ENCODE measurements at regions not wholly inside any gene's neighbourhood (a gene's known extent, or its start where the extent isn't known, plus 50 kb on each side); places are given as distances from the start of the nearest gene placed in this dataset.

GRCh38 chr2:167381349-167381748 lies 493.1 kb downstream of the XIRP2 start:
- POLR2A ChIA-PET: no interaction called here
- H3K4me1 Mint-ChIP-seq: no peaks in the 10 kb centered on the region

GRCh38 chr2:167380555-167380954 lies 492.3 kb downstream of the XIRP2 start:
- Histone ChIP-seq H3K9ac (ENCODE audit: low read length) (no peak overlapping the region), H3K4me2 (replicated peaks; ENCODE audit: low read depth, low read length, poor library complexity, severe bottlenecking) (no peak overlapping the region), H3K9me3 (ENCODE audit: control extremely low read depth in 1 of 3, control insufficient read depth in 2 of 3, insufficient read depth in 1 of 3, low read length in 2 of 3) (peaks cover 0 to 7% (median 0%) of the 10 kb centered on the region in 3 donors), H2AFZ (ENCODE audit: insufficient read depth, low read depth, low read length, poor library complexity, severe bottlenecking) (no peak overlapping the region), H3K79me2 (ENCODE audit: control insufficient read depth, insufficient read depth, low read length) (no peaks in the 10 kb centered on the region), H4K20me1 (ENCODE audit: control insufficient read depth, insufficient read depth, low read length, poor library complexity, severe bottlenecking) (no peaks in the 10 kb centered on the region), H3K36me3 (replicated peaks in 1 of 2; ENCODE audit: control extremely low read depth in 1 of 2, control insufficient read depth in 1 of 2, extremely low read depth in 1 of 2, insufficient read depth in 2 of 2, low read length in 1 of 2) (no peaks in the 10 kb centered on the region), H3K4me1 (ENCODE audit: control insufficient read depth in 2 of 2, insufficient read depth in 2 of 2, low read length in 2 of 2) (no peaks in the 10 kb centered on the region), H3K27ac (ENCODE audit: low read length in 2 of 2) (no peak overlapping the region), H3K4me3 (ENCODE audit: control extremely low read depth in 1 of 5, extremely low read depth in 1 of 5, insufficient read depth in 1 of 5, low read depth in 2 of 5, low read length in 4 of 5) (no peak overlapping the region), H3K27me3 (replicated peaks in 1 of 4; ENCODE audit: control extremely low read depth in 1 of 4, control insufficient read depth in 3 of 4, insufficient read depth in 4 of 4, low read length in 3 of 4) (no peaks in the 10 kb centered on the region)
- Mint-ChIP-seq H3K4me3 (no peak overlapping the region), H3K27ac (no peak overlapping the region), H3K4me1 (no peaks in the 10 kb centered on the region), H3K9me3 (ENCODE audit: insufficient read depth) (no peaks in the 10 kb centered on the region), H3K27me3 (no peaks in the 10 kb centered on the region)
- DNase-seq: no peak
- intact Hi-C loops (cut with micrococcal nuclease): no loop called here
- ChIA-PET POLR2A (no interaction called here), CTCF (no interaction called here)
- ATAC-seq (ENCODE audit: low read depth): no peak
- no CpG with 5 or more reads among the region's 4 CpGs for WGBS (ENCODE audit: insufficient coverage)
- TF ChIP-seq EZH2 (IDR thresholded peaks at IDR 0.05; ENCODE audit: borderline replicate concordance, insufficient read depth, low read depth, low read length, poor library complexity, severe bottlenecking): no peak
- no peak for TF ChIP-seq CTCF (IDR thresholded peaks at IDR 0.05)

More at GRCh38 chr2:167381349-167381748, 493.1 kb downstream of the XIRP2 start:
- TF ChIP-seq CTCF (IDR thresholded peaks at IDR 0.05) (no peak), EZH2 (IDR thresholded peaks at IDR 0.05; ENCODE audit: borderline replicate concordance, insufficient read depth, low read depth, low read length, poor library complexity, severe bottlenecking) (no peak)
- no peaks in the 10 kb centered on the region for H3K27me3 ChIP-seq (replicated peaks in 1 of 4; ENCODE audit: control extremely low read depth in 1 of 4, control insufficient read depth in 3 of 4, insufficient read depth in 4 of 4, low read length in 3 of 4)
- no peaks in the 10 kb centered on the region for H4K20me1 ChIP-seq (ENCODE audit: control insufficient read depth, insufficient read depth, low read length, poor library complexity, severe bottlenecking)
- no CpG with 5 or more reads among the region's 2 CpGs for WGBS (ENCODE audit: insufficient coverage)
- H3K36me3 ChIP-seq (replicated peaks in 1 of 2; ENCODE audit: control extremely low read depth in 1 of 2, control insufficient read depth in 1 of 2, extremely low read depth in 1 of 2, insufficient read depth in 2 of 2, low read length in 1 of 2): no peaks in the 10 kb centered on the region
- no peaks in the 10 kb centered on the region for H3K27me3 Mint-ChIP-seq
- H3K4me3 ChIP-seq (ENCODE audit: control extremely low read depth in 1 of 5, extremely low read depth in 1 of 5, insufficient read depth in 1 of 5, low read depth in 2 of 5, low read length in 4 of 5): no peak overlapping the region
- H3K79me2 ChIP-seq (ENCODE audit: control insufficient read depth, insufficient read depth, low read length): no peaks in the 10 kb centered on the region
- ATAC-seq (ENCODE audit: low read depth) (no peak), DNase-seq (no peak)
- no peaks in the 10 kb centered on the region for H3K4me1 ChIP-seq (ENCODE audit: control insufficient read depth in 2 of 2, insufficient read depth in 2 of 2, low read length in 2 of 2)
- no peak overlapping the region for H3K4me3 Mint-ChIP-seq
- CTCF ChIA-PET: no interaction called here
- no peak overlapping the region for H3K4me2 ChIP-seq (replicated peaks; ENCODE audit: low read depth, low read length, poor library complexity, severe bottlenecking)
- H3K9ac ChIP-seq (ENCODE audit: low read length): no peak overlapping the region
- H3K27ac Mint-ChIP-seq: no peak overlapping the region
- H3K9me3 ChIP-seq (ENCODE audit: control extremely low read depth in 1 of 3, control insufficient read depth in 2 of 3, insufficient read depth in 1 of 3, low read length in 2 of 3): peaks cover 0 to 7% (median 0%) of the 10 kb centered on the region in 3 donors
- intact Hi-C loops (cut with micrococcal nuclease): no loop called here
- no peaks in the 10 kb centered on the region for H3K9me3 Mint-ChIP-seq (ENCODE audit: insufficient read depth)
- no peak overlapping the region for H3K27ac ChIP-seq (ENCODE audit: low read length in 2 of 2)
- H2AFZ ChIP-seq (ENCODE audit: insufficient read depth, low read depth, low read length, poor library complexity, severe bottlenecking): no peak overlapping the region
